ENCODE measurements at regions not wholly inside any gene's neighbourhood (a gene's known extent, or its start where the extent isn't known, plus 50 kb on each side); places are given as distances from the start of the nearest gene placed in this dataset.
A peak's percentile ranks its signal among the peaks of the same experiment; 100 is the strongest.

GRCh38 chr2:106709229-106709628, 176.7 kb downstream of the ST6GAL2 start:
- DNase-seq (ENCODE audit: low spot score) = no peak

GRCh38 chr2:106719222-106719621, 166.7 kb downstream of the ST6GAL2 start:
- no peak for DNase-seq (ENCODE audit: low spot score)

- DNase-seq (ENCODE audit: low spot score) = no peak
Observed at GRCh38 chr2:106720026-106720425, 165.9 kb downstream of the ST6GAL2 start.

GRCh38 chr2:106724301-106724794, 161.6 kb downstream of the ST6GAL2 start:
- DNase-seq (ENCODE audit: low spot score) = no peak

- no peak for DNase-seq (ENCODE audit: low spot score)
Observed at GRCh38 chr2:106734165-106734564, 151.8 kb downstream of the ST6GAL2 start.

- DNase-seq (ENCODE audit: low spot score) = no peak
Observed at GRCh38 chr2:106735807-106736206, 150.2 kb downstream of the ST6GAL2 start.

- no peak for DNase-seq (ENCODE audit: low spot score)
Observed at GRCh38 chr2:106736221-106736620, 149.7 kb downstream of the ST6GAL2 start.

GRCh38 chr2:106745468-106745867, 140.5 kb downstream of the ST6GAL2 start:
- DNase-seq (ENCODE audit: low spot score) = peak; percentile 45

GRCh38 chr2:106749823-106750222, 136.1 kb downstream of the ST6GAL2 start:
- no peak for DNase-seq (ENCODE audit: low spot score)
